Keratinocyte (primary cell): ENCODE measurements at regions not wholly inside any gene's neighbourhood (a gene's known extent, or its start where the extent isn't known, plus 50 kb on each side); places are given as distances from the start of the nearest gene placed in this dataset.

Experiments used
- DNase-seq: peaks from one replicate; pipeline ENCODE4 v3.0.0-alpha.2; 2011; ENCODE audit warnings: low read depth, missing footprints, low spot score
- FAIRE-seq: peaks from 2 replicates; lab custom pipeline; 2011; peaks lifted over from hg19 to GRCh38; lab: Jason Lieb, UNC
- H2AFZ ChIP-seq: 2 replicates; pipeline ENCODE4 v1.6.0; 2012; ENCODE audit warnings: low read length, control low read depth, inconsistent platforms; ENCODE audit not compliant: control insufficient read depth
- H3K27ac ChIP-seq: 2 replicates; pipeline ENCODE4 v1.5.1; 2011; ENCODE audit warnings: low read length; ENCODE audit not compliant: control insufficient read depth, insufficient read depth
- H3K27me3 ChIP-seq: 3 replicates; pipeline ENCODE4 v1.6.0; 2011; ENCODE audit warnings: low read length; ENCODE audit not compliant: control insufficient read depth, insufficient read depth; ENCODE audit errors: extremely low read depth
- H3K36me3 ChIP-seq, 2 experiments: 2 replicates in 1 of 2; 3 replicates in 1 of 2; pipeline ENCODE4 v1.5.1; 2011; ENCODE audit warnings: low read length in 2 of 2, mild to moderate bottlenecking in 1 of 2; ENCODE audit not compliant: control insufficient read depth in 2 of 2, insufficient read depth in 2 of 2; ENCODE audit errors: extremely low read depth in 1 of 2
- H3K4me1 ChIP-seq: 3 replicates; pipeline ENCODE4 v1.5.1; 2011; ENCODE audit warnings: low read length; ENCODE audit not compliant: control insufficient read depth, insufficient read depth; ENCODE audit errors: extremely low read depth
- H3K4me2 ChIP-seq: 3 replicates; pipeline ENCODE4 v1.6.0; 2011; ENCODE audit warnings: low read depth, low read length; ENCODE audit not compliant: control insufficient read depth, insufficient read depth; ENCODE audit errors: extremely low read depth
- H3K4me3 ChIP-seq, 3 experiments: fragments of 200-600 bp in 1 of 3; sonication (generic) in 1 of 3; 2 replicates in 2 of 3; 3 replicates in 1 of 3; pipeline ENCODE4 v1.5.1; 2011 to 2016; ENCODE audit warnings: low read length in 3 of 3, mild to moderate bottlenecking in 3 of 3, control low read depth in 2 of 3, inconsistent platforms in 1 of 3, low read depth in 1 of 3, mixed read lengths in 1 of 3, mixed run types in 1 of 3, moderate library complexity in 1 of 3; ENCODE audit not compliant: control insufficient read depth in 2 of 3, insufficient read depth in 2 of 3; ENCODE audit errors: extremely low read depth in 1 of 3
- H3K79me2 ChIP-seq: 2 replicates; pipeline ENCODE4 v1.6.0; 2012; ENCODE audit warnings: low read length; ENCODE audit not compliant: control insufficient read depth, insufficient read depth
- H3K9ac ChIP-seq: 3 replicates; pipeline ENCODE4 v1.6.0; 2011; ENCODE audit warnings: low read length; ENCODE audit not compliant: control insufficient read depth, insufficient read depth; ENCODE audit errors: extremely low read depth
- H3K9me1 ChIP-seq: 3 replicates; pipeline ENCODE4 v1.6.0; 2011; ENCODE audit warnings: low read length; ENCODE audit not compliant: control insufficient read depth, insufficient read depth; ENCODE audit errors: extremely low read depth
- H3K9me3 ChIP-seq: 2 replicates; pipeline ENCODE4 v1.5.1; 2012; ENCODE audit warnings: low read depth, low read length; ENCODE audit not compliant: control insufficient read depth
- H4K20me1 ChIP-seq: 3 replicates; pipeline ENCODE4 v1.6.0; 2011; ENCODE audit warnings: low read length; ENCODE audit not compliant: control insufficient read depth, insufficient read depth; ENCODE audit errors: extremely low read depth
- CTCF ChIP-seq, 3 experiments: IDR thresholded peaks in 1 of 3; conservative IDR thresholded peaks in 1 of 3; optimal IDR thresholded peaks in 1 of 3; 2 replicates in 2 of 3; 3 replicates in 1 of 3; pipeline versions ENCODE3 to v1.5.1; 2011; ENCODE audit warnings: low read length in 3 of 3, mild to moderate bottlenecking in 3 of 3, moderate library complexity in 2 of 3, control low read depth in 1 of 3, inconsistent platforms in 1 of 3; ENCODE audit not compliant: insufficient read depth in 2 of 3; ENCODE audit errors: extremely low read depth in 1 of 3
- EZH2 ChIP-seq: IDR thresholded peaks from one replicate; pipeline ENCODE4 v1.6.1; 2012; ENCODE audit warnings: inconsistent platforms, mild to moderate bottlenecking, low read length, moderate library complexity
- dilution Hi-C: fragments of 300-500 bp; cut with MboI; formaldehyde crosslinking; loops from one replicate; pipeline ENCODE4 v1.7.0; 2020; ENCODE audit warnings: low sequenced_read_pairs; ENCODE audit not compliant: extremely low pct_ligation_motif_present

- H3K79me2 ChIP-seq: no peaks in the 10 kb centered on the region
- dilution Hi-C loops: no loop called here
- no peak overlapping the region for H3K4me2 ChIP-seq
- FAIRE-seq: no peak
- H3K36me3 ChIP-seq: no peaks in the 10 kb centered on the region
- no peak for DNase-seq
- no peaks in the 10 kb centered on the region for H4K20me1 ChIP-seq
- H3K27me3 ChIP-seq: no peaks in the 10 kb centered on the region
- no peak overlapping the region for H3K4me3 ChIP-seq
- no peak overlapping the region for H3K9ac ChIP-seq
- no peak overlapping the region for H2AFZ ChIP-seq
- TF ChIP-seq EZH2: no peak
- no peak overlapping the region for H3K27ac ChIP-seq
- no peaks in the 10 kb centered on the region for H3K4me1 ChIP-seq
- H3K9me3 ChIP-seq: no peaks in the 10 kb centered on the region
- no peaks in the 10 kb centered on the region for H3K9me1 ChIP-seq
Observed at GRCh38 chr3:135869439-135870105, 96.0 kb upstream of the PPP2R3A start.

GRCh38 chr3:135871311-135871710, 94.2 kb upstream of the PPP2R3A start:
- H3K4me3 ChIP-seq: no peak overlapping the region
- no peak overlapping the region for H3K27ac ChIP-seq
- dilution Hi-C loops: no loop called here
- no peaks in the 10 kb centered on the region for H3K4me1 ChIP-seq
- FAIRE-seq (no peak), DNase-seq (no peak)
- no peaks in the 10 kb centered on the region for H4K20me1 ChIP-seq
- no peak overlapping the region for H3K9ac ChIP-seq
- no peak overlapping the region for H2AFZ ChIP-seq
- no peaks in the 10 kb centered on the region for H3K36me3 ChIP-seq
- H3K9me3 ChIP-seq: no peaks in the 10 kb centered on the region
- H3K4me2 ChIP-seq: no peak overlapping the region
- no peaks in the 10 kb centered on the region for H3K9me1 ChIP-seq
- H3K27me3 ChIP-seq: no peaks in the 10 kb centered on the region
- no peaks in the 10 kb centered on the region for H3K79me2 ChIP-seq
- TF ChIP-seq EZH2 (no peak), CTCF (optimal IDR thresholded peaks at IDR 0.05 in 1 of 3, IDR thresholded peaks at IDR 0.05 in 1 of 3, conservative IDR thresholded peaks at IDR 0.05 in 1 of 3; ENCODE audit: extremely low read depth in 1 of 3, insufficient read depth in 2 of 3, low read length in 3 of 3) (no peak)

GRCh38 chr3:135874035-135874434, 91.5 kb upstream of the PPP2R3A start:
- Histone ChIP-seq H3K79me2 (no peaks in the 10 kb centered on the region), H3K9ac (no peak overlapping the region), H3K4me3 (no peak overlapping the region), H3K4me2 (no peak overlapping the region), H3K27me3 (no peaks in the 10 kb centered on the region), H3K4me1 (no peaks in the 10 kb centered on the region), H3K36me3 (no peaks in the 10 kb centered on the region), H3K27ac (no peak overlapping the region), H3K9me1 (no peaks in the 10 kb centered on the region), H3K9me3 (no peaks in the 10 kb centered on the region), H2AFZ (no peak overlapping the region), H4K20me1 (no peaks in the 10 kb centered on the region)
- dilution Hi-C loops: no loop called here
- DNase-seq: no peak
- TF ChIP-seq CTCF (optimal IDR thresholded peaks at IDR 0.05 in 1 of 3, IDR thresholded peaks at IDR 0.05 in 1 of 3, conservative IDR thresholded peaks at IDR 0.05 in 1 of 3; ENCODE audit: extremely low read depth in 1 of 3, insufficient read depth in 2 of 3, low read length in 3 of 3) (no peak), EZH2 (no peak)
- no peak for FAIRE-seq
